ENCODE measurements at regions not wholly inside any gene's neighbourhood (a gene's known extent, or its start where the extent isn't known, plus 50 kb on each side); places are given as distances from the start of the nearest gene placed in this dataset.

DNA sequence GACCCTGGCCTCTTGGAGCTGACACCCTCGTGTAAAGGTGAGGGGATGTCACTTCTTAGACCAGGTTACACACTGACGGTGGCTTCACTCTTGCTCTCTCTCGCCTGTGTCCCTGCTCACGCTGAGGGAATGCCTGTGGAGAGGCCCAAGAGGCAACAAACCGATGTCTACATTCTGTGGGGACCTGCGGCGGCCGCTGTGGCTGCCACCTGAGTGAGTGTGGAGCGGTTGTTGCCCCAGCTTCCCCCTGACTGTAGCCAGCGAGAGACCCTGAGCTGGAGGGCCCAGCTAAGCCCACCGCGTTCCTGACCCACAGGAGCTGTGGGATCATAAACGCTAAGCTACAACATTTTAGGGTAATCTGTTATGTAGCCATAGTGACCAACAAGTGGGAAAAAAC is 55.7 kb upstream of the ASAP2 start:
- H3K36me3 ChIP-seq: no peaks in the 10 kb centered on the region
- no peak for TF ChIP-seq EP300 (IDR thresholded peaks at IDR 0.05)
- no peak for TF ChIP-seq POLR2A (IDR thresholded peaks at IDR 0.05)
- TF ChIP-seq POLR2AphosphoS5 (IDR thresholded peaks at IDR 0.05): no peak
- TF ChIP-seq CTCF (IDR thresholded peaks at IDR 0.05): no peak
- intact Hi-C loops (cut with DNase I; ENCODE audit: low total_unique reads): no loop called here
- DNase-seq: no peak
- peaks cover 0 to 8% (median 2%) of the 10 kb centered on the region in 4 donors for H3K4me1 ChIP-seq
- no peak overlapping the region for H3K27ac ChIP-seq
- 86 to 96% (median 91%) methylated on average over 12 to 13 of the region's 13 CpGs for WGBS, 5 donors
- H3K9me3 ChIP-seq: no peaks in the 10 kb centered on the region
- no peak overlapping the region for H3K4me3 ChIP-seq
- H3K27me3 ChIP-seq: no peaks in the 10 kb centered on the region

- H3K9me3 ChIP-seq: no peaks in the 10 kb centered on the region
- H3K4me3 ChIP-seq: no peak overlapping the region
- intact Hi-C loops (cut with DNase I; ENCODE audit: low total_unique reads): no loop called here
- no peak for DNase-seq
- WGBS, 5 donors: 87 to 95% (median 90%) methylated on average over 7 of the region's 7 CpGs
- H3K27me3 ChIP-seq: no peaks in the 10 kb centered on the region
- H3K36me3 ChIP-seq: no peaks in the 10 kb centered on the region
- H3K4me1 ChIP-seq: peaks cover 0 to 8% (median 2%) of the 10 kb centered on the region in 4 donors
- H3K27ac ChIP-seq: no peak overlapping the region
- TF ChIP-seq POLR2AphosphoS5 (IDR thresholded peaks at IDR 0.05) (no peak), POLR2A (IDR thresholded peaks at IDR 0.05) (no peak), CTCF (IDR thresholded peaks at IDR 0.05) (no peak), EP300 (IDR thresholded peaks at IDR 0.05) (no peak)
These were observed 56.1 kb upstream of the ASAP2 start for GRCh38 chr2:9150568-9150900.

DNA sequence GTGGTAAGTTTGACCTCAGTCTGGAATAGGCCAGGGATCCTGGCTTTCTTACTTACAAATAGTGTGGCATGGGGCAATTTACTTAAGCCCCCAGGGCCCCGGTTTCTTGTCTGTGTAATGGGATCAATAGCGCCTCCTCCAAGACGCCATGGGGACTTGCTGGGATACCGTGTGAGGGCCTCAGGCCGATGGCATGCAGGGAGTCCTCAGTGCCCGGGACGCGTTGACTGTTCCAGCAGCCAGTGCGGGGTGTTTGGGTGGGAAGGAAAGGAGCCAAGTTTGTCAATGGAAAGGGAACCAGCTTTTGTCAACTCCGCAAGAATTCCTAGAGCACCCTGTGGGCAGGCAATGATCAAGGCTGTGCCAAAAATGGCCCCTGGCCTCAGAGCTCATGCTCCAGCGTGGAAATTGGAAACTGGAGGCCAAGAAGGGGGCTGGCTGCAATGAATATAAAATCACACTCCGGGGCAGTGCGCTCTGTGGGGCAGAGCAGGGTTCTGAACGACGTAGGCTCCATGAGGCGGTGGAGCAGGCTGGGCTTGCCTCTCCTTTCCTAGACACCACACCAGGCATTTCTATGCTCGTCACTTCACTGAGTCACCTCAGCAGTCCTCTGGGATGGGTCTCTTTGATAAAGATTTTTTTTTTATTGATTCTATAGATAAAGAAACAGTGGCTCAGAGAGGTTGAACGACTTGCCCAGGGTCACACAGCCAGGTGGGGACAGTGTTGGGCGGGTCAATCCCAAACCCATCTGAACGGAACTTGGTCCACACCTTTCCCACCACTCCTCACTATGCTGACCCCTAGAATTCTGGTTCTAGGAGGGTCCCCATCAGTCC is 56.7 kb upstream of the ASAP2 start:
- DNase-seq: no peak
- no peaks in the 10 kb centered on the region for H3K9me3 ChIP-seq
- H3K27me3 ChIP-seq: no peaks in the 10 kb centered on the region
- no peaks in the 10 kb centered on the region for H3K36me3 ChIP-seq
- H3K27ac ChIP-seq: no peak overlapping the region
- no peak overlapping the region for H3K4me3 ChIP-seq
- 86 to 91% (median 89%) methylated on average over 20 of the region's 20 CpGs for WGBS, 5 donors
- no peak for TF ChIP-seq EP300 (IDR thresholded peaks at IDR 0.05)
- TF ChIP-seq POLR2A (IDR thresholded peaks at IDR 0.05): no peak
- no peak for TF ChIP-seq POLR2AphosphoS5 (IDR thresholded peaks at IDR 0.05)
- TF ChIP-seq CTCF (IDR thresholded peaks at IDR 0.05): no peak
- intact Hi-C loops (cut with DNase I; ENCODE audit: low total_unique reads): no loop called here
- peaks cover 0 to 13% (median 2%) of the 10 kb centered on the region in 4 donors for H3K4me1 ChIP-seq

DNA sequence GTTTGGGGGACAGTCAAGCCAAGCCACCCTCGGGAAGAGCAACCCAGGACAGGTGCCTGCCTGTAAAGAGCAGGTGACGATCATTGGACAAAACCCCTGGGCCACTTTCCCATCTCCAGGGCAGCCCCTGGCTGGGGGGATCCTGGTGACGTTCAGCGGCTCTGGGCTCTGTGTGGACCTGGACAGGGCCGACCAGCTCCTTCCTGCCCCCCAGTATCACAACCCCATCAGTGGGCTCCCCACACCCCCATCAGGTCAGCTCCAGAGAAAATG is 57.3 kb upstream of the ASAP2 start:
- H3K27ac ChIP-seq: no peak overlapping the region
- H3K4me3 ChIP-seq: no peak overlapping the region
- no peaks in the 10 kb centered on the region for H3K9me3 ChIP-seq
- intact Hi-C loops (cut with DNase I; ENCODE audit: low total_unique reads): no loop called here
- no peaks in the 10 kb centered on the region for H3K36me3 ChIP-seq
- peaks cover 0 to 17% (median 7%) of the 10 kb centered on the region in 4 donors for H3K4me1 ChIP-seq
- no peak for DNase-seq
- TF ChIP-seq CTCF (IDR thresholded peaks at IDR 0.05): no peak
- no peak for TF ChIP-seq EP300 (IDR thresholded peaks at IDR 0.05)
- TF ChIP-seq POLR2AphosphoS5 (IDR thresholded peaks at IDR 0.05): no peak
- no peak for TF ChIP-seq POLR2A (IDR thresholded peaks at IDR 0.05)
- 88 to 91% (median 91%) methylated on average over 3 to 5 of the region's 5 CpGs for WGBS, 5 donors
- H3K27me3 ChIP-seq: no peaks in the 10 kb centered on the region

Data from stomach (tissue), 8 donors.